GM13976 (cell line): ENCODE measurements at regions not wholly inside any gene's neighbourhood (a gene's known extent, or its start where the extent isn't known, plus 50 kb on each side); places are given as distances from the start of the nearest gene placed in this dataset.
A peak's percentile ranks its signal among the peaks of the same experiment; 100 is the strongest.

ENCODE experiments used
- DNase-seq: peaks from one replicate; pipeline ENCODE4 v3.0.0; 2012; ENCODE audit warnings: low spot score
- CTCF ChIP-seq: IDR thresholded peaks from 2 replicates; pipeline ENCODE4 v1.5.1; 2012; ENCODE audit warnings: borderline replicate concordance, mild to moderate bottlenecking; ENCODE audit not compliant: insufficient read depth; ENCODE audit errors: extremely low read depth, missing control alignments, control extremely low read depth
- in situ Hi-C: fragments of 300-500 bp; cut with MboI; formaldehyde crosslinking; loops from one replicate; pipeline ENCODE4 v1.12.0; 2022; ENCODE audit warnings: low sequenced_read_pairs, mixed read lengths, inconsistent platforms; ENCODE audit not compliant: unreplicated experiment

- no peak for DNase-seq
- in situ Hi-C loops, result no loop called here
- no peak for TF ChIP-seq CTCF
Measured at GRCh38 chrX:87236830-87237440, 280.7 kb upstream of the KLHL4 start.

GRCh38 chrX:87265518-87265917 is 252.1 kb upstream of the KLHL4 start:
- in situ Hi-C loops, result no loop called here
- DNase-seq, result no peak
- TF ChIP-seq CTCF, result no peak

GRCh38 chrX:87272491-87272890 is 245.1 kb upstream of the KLHL4 start:
- DNase-seq, result no peak
- TF ChIP-seq CTCF, result no peak
- in situ Hi-C loops, result no loop called here

GRCh38 chrX:87299563-87300160 is 217.9 kb upstream of the KLHL4 start:
- no peak for DNase-seq
- TF ChIP-seq CTCF, result peak; percentile 51
- in situ Hi-C loops, result no loop called here

GRCh38 chrX:87310780-87311179 is 206.8 kb upstream of the KLHL4 start:
- in situ Hi-C loops, result no loop called here

GRCh38 chrX:87327267-87327666 is 190.3 kb upstream of the KLHL4 start:
- in situ Hi-C loops, result no loop called here
- TF ChIP-seq CTCF, result no peak
- no peak for DNase-seq

More at GRCh38 chrX:87310780-87311179, 206.8 kb upstream of the KLHL4 start:
- no peak for DNase-seq
- TF ChIP-seq CTCF, result no peak

- TF ChIP-seq CTCF, result no peak
- in situ Hi-C loops, result no loop called here
Measured at GRCh38 chrX:87337267-87337666, 180.3 kb upstream of the KLHL4 start.

More at GRCh38 chrX:87337267-87337666, 180.3 kb upstream of the KLHL4 start:
- DNase-seq, result no peak
